ENCODE measurements at regions not wholly inside any gene's neighbourhood (a gene's known extent, or its start where the extent isn't known, plus 50 kb on each side); places are given as distances from the start of the nearest gene placed in this dataset.
"Not testable (repeated sequence)": the region's sequence is repeated elsewhere in the genome, so short reads cannot be mapped to it uniquely, and the experiment has no call there.

DNA sequence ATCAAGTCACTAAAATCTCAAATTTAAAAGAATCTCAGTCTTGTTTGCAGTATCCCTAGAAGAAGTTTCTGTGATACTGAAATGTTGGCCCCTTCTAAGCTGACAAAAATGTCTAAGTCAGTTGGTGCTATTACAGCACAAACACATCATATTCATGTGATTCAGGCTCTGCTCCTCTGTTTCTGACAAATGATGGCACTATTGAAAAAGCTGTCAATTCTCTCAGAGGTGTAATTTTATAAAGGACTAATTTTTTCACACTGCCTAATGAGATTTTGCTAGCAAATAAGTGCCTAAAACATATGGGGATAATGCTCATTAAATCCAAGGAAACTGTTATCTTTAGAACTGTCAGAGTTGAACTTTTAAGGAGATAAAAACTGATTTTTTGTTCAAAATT, 445.9 kb downstream of the DSC3 start:
- POLR2A ChIA-PET = no interaction called here
- DNase-seq (ENCODE audit: low read depth, low spot score) = no peak

DNA sequence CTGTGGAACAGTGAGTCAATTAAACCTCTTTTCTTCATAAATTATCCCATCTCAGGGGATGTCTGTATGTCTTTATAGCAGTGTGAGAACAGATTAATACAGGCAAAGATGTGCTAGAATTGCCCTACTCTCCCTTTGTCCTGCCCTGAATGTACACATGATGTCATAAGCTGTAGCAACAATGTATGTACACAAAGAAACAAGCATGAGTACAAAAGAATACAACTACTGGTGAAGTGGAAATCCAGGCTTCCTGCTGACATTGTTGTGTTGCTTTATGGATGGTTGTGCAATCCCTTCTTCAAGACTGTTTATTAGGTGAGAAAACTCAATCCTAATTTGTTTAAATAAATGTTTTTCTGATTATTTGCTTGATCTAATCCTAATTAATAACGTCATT, 446.6 kb downstream of the DSC3 start:
- Histone ChIP-seq H3K27ac (ENCODE audit: low read depth, low read length) (no peak overlapping the region), H3K4me3 (ENCODE audit: low read depth, low read length) (no peak overlapping the region), H3K9me3 (ENCODE audit: control insufficient read depth, insufficient read depth, low read length) (peaks cover 11% of the 10 kb centered on the region), H3K27me3 (ENCODE audit: control insufficient read depth, insufficient read depth, low read length) (no peaks in the 10 kb centered on the region)
- POLR2A ChIA-PET = no interaction called here
- CTCF ChIA-PET = no interaction called here
- TF ChIP-seq, protein P1, sequence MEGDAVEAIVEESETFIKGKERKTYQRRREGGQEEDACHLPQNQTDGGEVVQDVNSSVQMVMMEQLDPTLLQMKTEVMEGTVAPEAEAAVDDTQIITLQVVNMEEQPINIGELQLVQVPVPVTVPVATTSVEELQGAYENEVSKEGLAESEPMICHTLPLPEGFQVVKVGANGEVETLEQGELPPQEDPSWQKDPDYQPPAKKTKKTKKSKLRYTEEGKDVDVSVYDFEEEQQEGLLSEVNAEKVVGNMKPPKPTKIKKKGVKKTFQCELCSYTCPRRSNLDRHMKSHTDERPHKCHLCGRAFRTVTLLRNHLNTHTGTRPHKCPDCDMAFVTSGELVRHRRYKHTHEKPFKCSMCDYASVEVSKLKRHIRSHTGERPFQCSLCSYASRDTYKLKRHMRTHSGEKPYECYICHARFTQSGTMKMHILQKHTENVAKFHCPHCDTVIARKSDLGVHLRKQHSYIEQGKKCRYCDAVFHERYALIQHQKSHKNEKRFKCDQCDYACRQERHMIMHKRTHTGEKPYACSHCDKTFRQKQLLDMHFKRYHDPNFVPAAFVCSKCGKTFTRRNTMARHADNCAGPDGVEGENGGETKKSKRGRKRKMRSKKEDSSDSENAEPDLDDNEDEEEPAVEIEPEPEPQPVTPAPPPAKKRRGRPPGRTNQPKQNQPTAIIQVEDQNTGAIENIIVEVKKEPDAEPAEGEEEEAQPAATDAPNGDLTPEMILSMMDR (IDR thresholded peaks at IDR 0.05; ENCODE audit: low read depth, low read length) = no peak
- DNase-seq (ENCODE audit: low read depth, low spot score) = no peak

More for the DNA sequence above, 445.9 kb downstream of the DSC3 start:
- Histone ChIP-seq H3K27me3 (ENCODE audit: control insufficient read depth, insufficient read depth, low read length) (no peaks in the 10 kb centered on the region), H3K4me3 (ENCODE audit: low read depth, low read length) (no peak overlapping the region), H3K27ac (ENCODE audit: low read depth, low read length) (no peak overlapping the region), H3K9me3 (ENCODE audit: control insufficient read depth, insufficient read depth, low read length) (peaks cover 11% of the 10 kb centered on the region)
- TF ChIP-seq, protein P1 (IDR thresholded peaks at IDR 0.05; ENCODE audit: low read depth, low read length) = no peak
- CTCF ChIA-PET = no interaction called here

DNA sequence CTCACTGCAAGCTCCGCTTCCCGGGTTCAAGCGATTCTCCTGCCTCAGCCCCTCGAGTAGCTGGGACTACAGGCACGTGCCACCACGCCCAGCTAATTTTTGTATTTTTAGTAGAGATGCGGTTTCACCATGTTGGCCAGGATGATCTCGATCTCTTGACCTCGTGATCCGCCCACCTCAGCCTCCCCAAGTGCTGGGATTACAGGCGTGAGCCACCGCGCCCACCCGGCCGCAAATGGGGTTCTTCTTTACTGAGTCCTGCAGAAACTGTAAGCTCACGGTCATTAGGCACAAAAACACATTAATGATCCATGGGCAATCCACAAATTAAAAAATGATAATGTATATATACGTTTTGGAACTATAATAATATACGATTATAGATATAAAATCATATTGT, 447.6 kb downstream of the DSC3 start:
- peaks cover 11% of the 10 kb centered on the region for H3K9me3 ChIP-seq (ENCODE audit: control insufficient read depth, insufficient read depth, low read length)
- H3K27ac ChIP-seq (ENCODE audit: low read depth, low read length); H3K4me3 ChIP-seq (ENCODE audit: low read depth, low read length); H3K27me3 ChIP-seq (ENCODE audit: control insufficient read depth, insufficient read depth, low read length); CTCF ChIA-PET; DNase-seq (ENCODE audit: low read depth, low spot score); POLR2A ChIA-PET: not testable (repeated sequence)

DNA sequence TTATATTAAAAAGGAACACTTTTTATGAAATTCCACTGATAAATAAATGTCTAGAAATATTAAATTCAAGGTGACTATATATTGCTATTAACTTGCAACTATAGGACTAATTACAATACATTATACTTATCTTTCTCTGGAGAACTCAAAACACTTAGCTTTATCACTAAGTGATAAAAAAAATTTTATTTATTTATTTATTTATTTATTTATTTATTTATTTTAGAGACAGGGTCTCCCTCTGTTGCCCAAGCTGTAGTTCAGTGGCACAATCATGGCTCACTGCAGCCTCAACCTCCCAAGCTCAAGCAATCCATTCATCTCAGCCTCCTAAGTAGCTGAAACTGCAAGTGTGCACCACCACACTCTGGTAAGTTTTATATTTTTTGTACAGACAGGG, 451.1 kb downstream of the DSC3 start:
- Histone ChIP-seq H3K4me3 (ENCODE audit: low read depth, low read length) (no peak overlapping the region), H3K9me3 (ENCODE audit: control insufficient read depth, insufficient read depth, low read length) (peaks cover 11% of the 10 kb centered on the region), H3K27me3 (ENCODE audit: control insufficient read depth, insufficient read depth, low read length) (no peaks in the 10 kb centered on the region), H3K27ac (ENCODE audit: low read depth, low read length) (no peak overlapping the region)
- CTCF ChIA-PET = no interaction called here
- TF ChIP-seq, protein P1 (IDR thresholded peaks at IDR 0.05; ENCODE audit: low read depth, low read length) = no peak
- POLR2A ChIA-PET = no interaction called here
- no peak for DNase-seq (ENCODE audit: low read depth, low spot score)

DNA sequence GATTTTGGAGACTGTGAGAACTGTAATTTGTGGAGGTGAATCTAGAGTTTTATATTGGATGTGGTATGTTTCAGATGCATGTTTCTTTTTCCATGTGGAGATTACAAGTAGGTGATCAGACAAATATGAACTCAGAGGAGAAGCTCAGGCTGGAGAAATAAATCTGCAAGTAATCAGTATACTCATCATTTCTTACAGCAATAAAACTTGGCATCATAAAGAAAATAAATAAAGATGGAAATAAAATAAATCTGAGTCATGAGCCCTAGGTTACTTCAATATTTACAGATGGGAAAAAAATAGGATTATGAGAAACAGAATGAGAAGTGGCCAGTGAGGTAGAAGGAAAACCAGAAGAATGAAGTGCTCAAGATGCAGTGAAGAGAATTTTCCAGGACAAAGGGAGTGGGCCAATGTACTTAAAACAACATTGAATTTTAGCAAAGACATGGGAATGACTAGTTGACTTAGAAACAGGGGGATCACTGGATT, 453.8 kb downstream of the DSC3 start:
- no peaks in the 10 kb centered on the region for H3K27me3 ChIP-seq (ENCODE audit: control insufficient read depth, insufficient read depth, low read length)
- peaks cover 3% of the 10 kb centered on the region; the same call in 1 of the 2 replicates for H3K9me3 ChIP-seq (ENCODE audit: control insufficient read depth, insufficient read depth, low read length)
- TF ChIP-seq, protein P1 (IDR thresholded peaks at IDR 0.05; ENCODE audit: low read depth, low read length) = no peak
- DNase-seq (ENCODE audit: low read depth, low spot score) = no peak
- no peak overlapping the region for H3K4me3 ChIP-seq (ENCODE audit: low read depth, low read length)
- ChIA-PET POLR2A (no interaction called here), CTCF (no interaction called here)
- H3K27ac ChIP-seq (ENCODE audit: low read depth, low read length) = no peak overlapping the region

DNA sequence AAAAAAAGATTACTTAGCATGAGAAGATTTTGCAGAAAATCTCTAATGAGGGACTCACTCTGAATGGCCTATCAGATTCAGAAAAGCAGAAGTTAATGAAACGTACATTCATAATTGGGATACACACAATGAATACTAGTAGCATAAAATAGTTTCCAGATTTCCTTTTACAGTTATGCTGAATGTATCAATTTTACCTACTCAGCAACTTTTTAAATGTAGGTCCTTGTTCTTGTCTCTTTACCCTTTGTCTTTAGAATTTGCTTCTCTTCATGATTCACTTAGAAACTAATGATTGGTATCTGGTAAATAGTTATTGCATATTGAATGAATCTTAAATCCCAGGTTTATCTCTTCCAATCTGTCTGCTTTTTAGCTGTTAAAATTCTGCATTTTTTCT, 458.8 kb downstream of the DSC3 start:
- DNase-seq (ENCODE audit: low read depth, low spot score) = no peak
- ChIA-PET CTCF (no interaction called here), POLR2A (no interaction called here)
- Histone ChIP-seq H3K27me3 (ENCODE audit: control insufficient read depth, insufficient read depth, low read length) (no peaks in the 10 kb centered on the region), H3K4me3 (ENCODE audit: low read depth, low read length) (no peak overlapping the region), H3K9me3 (ENCODE audit: control insufficient read depth, insufficient read depth, low read length) (no peaks in the 10 kb centered on the region; the same call in 1 of the 2 replicates), H3K27ac (ENCODE audit: low read depth, low read length) (no peak overlapping the region)
- TF ChIP-seq, protein P1 (IDR thresholded peaks at IDR 0.05; ENCODE audit: low read depth, low read length) = no peak

All from AG04450 (cell line).